NCI-H1105 treated with DMSO at 0.1 percent for 48 hours (cell line): ENCODE measurements at regions not wholly inside any gene's neighbourhood (a gene's known extent, or its start where the extent isn't known, plus 50 kb on each side); places are given as distances from the start of the nearest gene placed in this dataset.

Source experiments
- DNase-seq: peaks from one replicate; lab custom pipeline; 2025; lab: John Stamatoyannopoulos, UW

DNA sequence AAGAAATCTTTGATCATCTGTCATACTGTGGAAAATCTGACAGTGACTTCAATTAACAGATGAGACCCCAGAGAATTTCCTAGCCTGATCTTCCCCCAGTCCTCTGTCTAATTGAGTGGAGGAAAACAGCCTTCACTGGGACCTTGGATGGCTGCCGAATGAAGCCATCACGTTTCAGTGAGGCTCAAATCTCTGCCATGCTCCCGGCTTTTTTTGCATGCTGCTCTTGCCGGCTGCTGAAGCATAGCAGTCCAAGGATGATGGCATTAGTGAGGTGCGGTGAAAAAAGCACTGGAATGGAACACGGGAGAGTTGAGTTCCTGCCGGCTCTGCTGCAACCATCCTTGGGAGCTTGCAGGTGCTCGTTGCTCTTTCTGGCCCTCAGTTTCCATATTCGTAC, 430.5 kb downstream of the SLC4A3 start:
- DNase-seq: no peak

DNA sequence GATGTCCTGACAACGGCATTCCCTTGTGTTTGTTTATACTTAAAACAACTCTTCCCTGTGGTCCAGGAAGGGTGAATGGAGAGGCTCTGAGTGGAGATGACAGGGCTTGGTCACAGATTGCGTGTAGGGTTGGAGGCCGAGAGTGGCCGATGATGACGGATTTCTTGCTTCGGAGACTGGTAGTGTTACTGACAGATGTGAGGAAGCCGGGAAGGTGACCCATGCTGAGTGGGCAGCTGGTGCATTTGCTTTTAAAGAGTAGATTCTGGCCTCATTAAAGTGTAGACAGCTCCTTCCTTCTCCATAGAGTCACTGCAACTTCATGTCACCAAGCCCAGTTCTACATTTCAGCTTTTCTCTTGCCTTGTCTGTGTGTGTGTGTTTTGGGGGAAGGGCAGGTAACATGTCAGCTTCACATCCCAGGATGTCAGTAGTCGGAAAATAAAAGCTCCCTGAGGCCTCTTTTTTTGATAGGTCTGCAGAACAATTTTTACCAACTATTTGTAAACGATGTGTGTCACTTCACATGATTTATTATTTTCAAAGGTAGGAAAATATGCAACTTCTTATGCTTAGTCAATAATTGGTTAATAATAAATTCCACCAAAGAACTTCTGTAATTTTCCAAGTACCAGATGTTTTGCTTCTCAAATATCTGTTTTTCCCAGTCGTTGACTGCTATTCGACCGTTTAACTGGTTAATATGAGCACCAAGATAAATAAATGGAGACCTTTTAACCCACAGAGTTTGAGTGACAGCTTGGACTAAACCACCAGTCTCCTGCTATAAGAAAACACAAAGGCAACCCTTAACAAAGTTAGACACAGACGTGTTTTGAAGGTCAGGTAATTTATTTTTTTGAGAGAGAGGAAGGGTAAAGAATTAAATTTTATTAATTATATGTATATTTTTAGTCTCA, 436.9 kb downstream of the SLC4A3 start:
- no peak for DNase-seq

DNA sequence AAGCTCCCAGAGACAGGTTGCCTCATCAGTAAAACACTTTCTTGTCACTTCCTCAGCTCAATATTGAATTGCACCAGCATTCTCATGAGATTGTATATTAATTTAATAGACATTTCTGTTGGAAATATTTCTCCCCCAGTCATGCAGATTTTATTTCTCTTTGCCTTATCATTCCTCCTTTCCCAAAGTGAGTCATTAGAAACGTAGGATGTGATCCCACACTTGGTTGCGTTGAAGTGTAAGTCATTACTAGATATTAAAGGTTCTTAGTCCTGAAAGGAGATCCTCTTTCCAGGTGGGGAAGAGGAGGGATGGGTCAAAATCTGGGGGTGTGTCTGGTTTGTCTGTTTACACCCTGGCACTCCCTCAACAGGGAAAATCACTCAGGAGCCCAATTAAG, 438.2 kb downstream of the SLC4A3 start:
- no peak for DNase-seq

DNA sequence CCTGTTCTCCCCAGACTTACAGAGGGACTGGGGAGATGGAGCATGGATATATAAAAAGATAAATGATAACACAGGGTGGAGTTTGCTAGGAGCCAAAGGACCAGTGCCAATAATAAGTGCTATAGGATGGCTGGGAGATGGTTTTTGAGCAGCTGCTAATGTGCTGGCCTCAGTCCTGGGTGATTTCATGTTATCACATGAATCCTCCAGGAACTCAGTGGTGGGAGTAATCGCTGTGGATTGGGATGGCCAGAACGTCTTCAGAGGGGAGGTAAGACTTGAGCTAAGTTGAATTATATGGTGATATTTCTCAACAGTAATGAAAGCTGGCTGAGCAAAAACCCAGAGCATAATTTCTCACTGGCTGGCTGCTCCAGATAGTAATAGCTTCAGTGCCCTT, 441.4 kb downstream of the SLC4A3 start:
- no peak for DNase-seq

DNA sequence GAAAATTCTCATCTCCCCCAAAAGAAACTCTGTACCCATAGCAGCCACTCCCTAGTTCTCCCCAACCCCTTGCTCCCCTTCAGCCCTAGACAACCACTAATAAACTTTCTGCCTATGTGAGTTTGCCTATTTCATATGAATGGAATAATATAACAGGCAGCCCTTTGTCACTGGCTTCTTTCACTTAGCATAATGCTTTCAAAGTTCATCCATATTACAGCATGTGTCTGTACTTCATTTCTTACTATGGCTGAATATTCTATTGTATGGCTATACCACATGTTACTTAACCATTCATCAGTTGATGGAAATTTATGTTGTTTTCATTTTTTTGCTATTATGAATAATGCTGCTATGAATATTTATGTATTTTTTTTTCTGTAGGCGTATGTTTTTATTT, 442.9 kb downstream of the SLC4A3 start:
- DNase-seq: no peak

DNA sequence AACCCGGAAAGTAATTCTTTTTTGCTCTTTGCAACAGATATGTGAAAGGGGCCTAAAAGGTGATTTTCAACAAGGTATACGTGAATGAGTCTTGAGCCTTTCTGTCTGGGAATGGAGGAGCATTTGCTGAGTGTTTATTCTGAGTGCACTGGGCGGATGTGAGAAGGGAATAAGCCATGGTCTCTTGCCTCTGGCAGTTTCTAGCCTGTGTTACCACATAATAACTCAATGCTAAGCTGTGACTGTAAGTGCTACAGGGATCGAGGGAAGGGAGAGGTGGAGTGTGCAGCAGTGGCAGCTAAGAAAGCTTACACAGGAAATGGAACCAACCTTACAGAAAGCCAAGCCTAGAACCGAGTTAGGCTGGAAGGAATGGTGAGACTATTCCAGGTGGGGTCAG, 444.3 kb downstream of the SLC4A3 start:
- DNase-seq: no peak

DNA sequence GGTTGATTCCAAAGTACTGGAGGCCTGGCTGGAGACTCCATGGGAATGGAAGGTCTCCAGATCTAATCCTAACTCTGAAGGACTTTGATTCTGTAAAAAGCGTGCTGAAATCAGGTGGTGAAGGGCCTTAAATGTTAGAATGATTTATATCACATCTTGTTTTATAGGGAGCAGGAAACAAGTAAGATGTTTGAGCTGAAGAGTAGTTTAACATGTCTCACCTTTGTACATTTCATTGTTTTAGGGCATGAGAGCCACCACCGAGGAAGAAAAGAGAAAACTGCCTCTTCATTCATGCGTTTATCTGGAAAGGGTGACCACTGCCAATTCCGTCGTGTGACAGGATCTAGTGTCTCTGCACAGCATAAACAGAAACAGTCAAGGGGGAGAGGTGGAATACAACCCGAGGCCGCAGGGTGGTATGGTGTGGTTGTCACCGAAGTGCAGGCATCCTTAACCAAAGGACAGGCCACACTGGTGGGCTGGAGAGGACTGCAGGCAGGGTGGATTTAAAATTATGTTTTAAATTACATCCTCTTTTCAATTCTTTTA, 445.3 kb downstream of the SLC4A3 start:
- DNase-seq: no peak

DNA sequence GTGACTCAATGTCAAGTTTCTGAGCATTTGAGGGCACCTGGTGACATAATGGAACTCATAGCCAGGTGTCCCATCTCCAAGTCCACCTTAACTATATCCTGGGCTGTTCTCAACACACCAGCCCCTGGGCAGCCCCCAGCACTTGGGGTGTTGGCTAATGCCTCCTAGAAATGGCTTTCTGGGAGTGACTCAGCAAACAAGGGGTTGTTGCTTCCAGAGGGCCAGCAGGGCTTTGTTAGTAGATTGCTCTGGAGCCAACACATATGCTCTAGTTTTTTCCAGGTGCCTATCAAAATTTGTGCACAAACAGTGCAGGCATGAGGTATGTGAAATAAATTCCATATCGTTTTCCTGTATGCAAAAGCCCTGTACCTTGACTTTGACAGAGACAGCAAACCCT, 448.4 kb downstream of the SLC4A3 start:
- no peak for DNase-seq

DNA sequence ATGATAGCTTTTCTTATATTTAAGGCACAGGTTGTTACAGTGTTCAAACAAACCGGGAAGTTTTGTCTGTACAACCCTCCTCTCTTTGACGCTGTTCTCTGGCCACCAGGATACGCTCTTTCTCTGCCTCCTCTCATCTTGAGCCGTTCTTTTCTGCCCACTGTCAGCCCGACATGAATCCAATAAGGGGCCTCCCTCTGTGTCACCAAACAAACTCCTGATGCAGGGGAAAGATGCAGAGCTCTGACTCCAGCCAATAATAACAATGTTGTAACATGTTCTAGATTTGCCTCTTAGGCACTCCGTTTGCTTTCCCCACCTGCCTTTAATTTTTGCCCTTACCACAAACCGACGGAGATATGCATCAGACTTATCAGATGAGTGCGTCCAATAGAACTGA, 449.3 kb downstream of the SLC4A3 start:
- no peak for DNase-seq

DNA sequence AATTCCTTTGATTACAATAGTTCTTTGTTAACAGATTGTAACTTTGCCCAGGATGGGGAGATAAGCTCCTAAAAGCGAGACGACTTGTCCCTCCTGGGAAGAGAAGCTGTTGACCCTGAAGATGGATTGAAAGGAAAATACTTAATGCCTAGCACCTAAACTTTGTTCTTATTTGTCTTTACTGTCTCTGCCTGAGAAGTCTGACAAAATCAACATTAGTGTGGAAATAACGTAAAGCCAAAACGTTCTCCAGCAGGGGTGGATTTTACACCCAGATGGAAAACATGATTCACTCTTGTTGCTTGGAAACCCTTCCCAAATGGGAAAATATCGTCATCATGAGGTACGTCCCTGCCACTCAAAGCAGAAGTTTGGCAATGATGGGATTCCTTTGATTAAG, 450.1 kb downstream of the SLC4A3 start:
- no peak for DNase-seq

DNA sequence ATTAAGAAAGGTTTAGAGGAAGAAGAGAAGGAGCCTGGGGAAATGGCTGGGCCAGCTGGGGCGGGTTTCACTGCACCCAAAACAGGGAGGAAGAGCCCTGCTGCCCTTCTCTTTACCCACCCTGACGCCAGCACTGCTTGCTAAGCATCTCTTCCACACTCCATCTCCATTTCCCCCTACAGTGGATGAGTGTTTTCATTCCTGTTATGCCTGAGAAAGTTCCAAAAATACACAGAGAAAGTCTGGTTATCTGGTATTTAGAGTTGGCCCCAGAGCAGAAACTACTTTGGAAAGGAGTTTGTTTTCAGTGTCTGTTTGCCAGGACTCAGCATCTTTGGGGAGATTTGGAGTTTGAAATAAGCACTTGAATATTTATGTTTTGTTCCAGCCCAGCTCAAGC, 451.0 kb downstream of the SLC4A3 start:
- DNase-seq: no peak

DNA sequence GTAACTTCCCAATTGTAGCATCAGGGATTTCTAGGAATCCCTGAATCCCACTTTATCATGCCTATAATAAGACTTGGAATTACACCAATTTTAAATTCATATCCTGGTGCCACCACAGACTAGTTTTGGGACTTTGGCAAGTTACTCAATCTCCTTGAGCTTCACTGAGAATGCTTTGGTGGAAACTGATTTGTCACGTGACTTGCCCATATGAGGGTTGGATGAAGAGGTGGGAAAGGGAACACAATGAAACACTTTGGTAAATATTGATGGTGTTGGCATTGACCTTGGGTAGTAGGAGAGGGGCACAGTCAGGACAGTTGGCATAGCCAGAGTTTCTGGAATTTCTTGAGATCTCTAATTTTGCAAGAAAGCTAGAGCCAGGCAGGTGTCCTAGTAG, 452.2 kb downstream of the SLC4A3 start:
- DNase-seq: no peak

DNA sequence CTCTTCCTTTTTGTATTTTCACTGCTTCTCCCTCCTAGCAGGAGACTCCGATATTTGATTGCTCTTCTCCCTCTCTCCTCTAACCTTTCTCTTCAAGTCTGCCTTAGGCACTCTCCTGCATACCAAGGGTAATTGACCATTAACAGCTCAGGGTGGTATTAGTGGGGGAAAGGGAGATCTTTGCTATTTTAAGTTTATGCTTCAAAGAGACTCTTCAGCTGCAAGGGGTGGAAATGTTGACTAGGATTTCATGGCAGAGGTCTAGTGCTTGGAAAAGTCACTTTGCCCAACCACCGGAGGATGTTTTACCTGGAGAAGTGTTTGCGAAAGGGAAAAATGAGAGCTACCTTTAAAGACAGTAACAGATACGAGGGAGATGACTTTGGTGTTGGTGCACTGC, 453.7 kb downstream of the SLC4A3 start:
- DNase-seq: no peak

DNA sequence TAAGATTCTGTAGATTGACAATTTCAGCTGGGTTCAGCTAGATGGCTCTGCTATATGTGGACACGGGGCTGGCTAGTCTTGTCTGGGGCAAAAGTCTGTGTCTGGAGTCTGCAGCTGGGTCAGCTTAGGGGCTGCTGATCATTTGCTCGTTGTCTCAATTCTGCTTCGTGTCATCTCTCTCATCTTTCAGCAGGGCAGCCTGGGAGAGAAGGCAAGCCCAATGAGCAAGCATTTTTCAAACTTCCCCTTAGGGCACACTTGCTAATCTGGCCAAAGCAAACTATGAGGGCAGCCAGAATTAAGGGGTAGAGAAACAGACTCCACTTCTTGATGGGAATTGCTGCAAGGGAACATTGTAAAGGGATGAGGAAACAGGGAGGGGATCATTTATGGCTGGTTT, 462.6 kb downstream of the SLC4A3 start:
- DNase-seq: no peak

DNA sequence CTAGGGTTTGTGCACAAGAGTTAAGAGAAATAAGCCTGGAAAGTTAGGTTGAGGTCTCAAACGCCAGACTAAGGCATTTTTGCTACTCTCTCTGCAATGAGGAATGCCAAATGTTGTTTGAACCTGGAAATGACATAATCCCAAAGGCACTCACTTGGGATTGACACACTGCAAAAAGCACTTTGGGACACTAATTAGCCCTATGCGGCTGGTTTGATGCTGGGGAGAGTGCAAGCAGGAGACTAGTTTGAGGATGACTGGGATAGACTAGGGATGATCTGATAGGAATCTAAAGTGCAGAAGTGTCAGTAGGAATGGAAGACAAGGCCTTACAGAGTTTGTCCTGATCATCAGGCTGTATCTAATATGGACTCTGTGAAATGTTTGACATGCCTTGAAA, 469.0 kb downstream of the SLC4A3 start:
- DNase-seq: no peak

DNA sequence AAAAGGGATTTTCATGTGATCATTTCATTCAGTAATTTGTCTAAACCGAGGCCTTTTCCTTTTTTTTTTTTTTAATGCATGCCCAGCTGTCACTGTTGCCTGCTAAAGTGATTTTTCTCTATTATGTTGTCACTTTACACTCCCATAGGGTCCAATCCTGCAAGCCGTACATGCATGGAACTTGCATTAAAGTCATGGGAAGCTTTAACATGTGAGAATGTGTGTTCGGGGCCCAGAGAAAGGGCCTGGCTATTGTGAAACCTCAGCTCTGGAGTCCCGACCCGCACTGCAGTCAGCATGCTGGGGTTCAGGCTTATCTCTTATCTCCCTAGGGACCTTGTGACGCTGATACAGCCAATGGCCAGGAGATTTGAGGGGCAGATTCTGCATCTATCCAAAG, 474.6 kb downstream of the SLC4A3 start:
- no peak for DNase-seq

DNA sequence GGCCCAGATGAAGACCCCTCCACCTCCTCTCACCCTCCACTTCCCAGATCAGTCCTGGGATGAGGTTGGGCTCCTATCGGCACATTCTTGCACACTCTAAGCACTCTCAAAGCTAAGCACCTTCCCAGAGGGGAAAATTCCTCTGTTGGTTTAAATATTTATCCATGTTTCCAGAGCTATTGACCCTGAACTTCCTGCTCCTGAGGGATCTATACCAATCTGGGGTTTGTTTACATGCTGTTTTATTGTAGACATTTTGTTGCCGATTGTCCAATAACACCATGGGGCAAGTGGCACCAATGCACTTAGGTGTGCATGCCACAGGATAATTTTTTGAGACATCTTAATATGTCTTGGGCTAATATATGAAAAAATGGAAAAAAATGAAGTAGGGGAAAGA, 476.2 kb downstream of the SLC4A3 start:
- DNase-seq: no peak

DNA sequence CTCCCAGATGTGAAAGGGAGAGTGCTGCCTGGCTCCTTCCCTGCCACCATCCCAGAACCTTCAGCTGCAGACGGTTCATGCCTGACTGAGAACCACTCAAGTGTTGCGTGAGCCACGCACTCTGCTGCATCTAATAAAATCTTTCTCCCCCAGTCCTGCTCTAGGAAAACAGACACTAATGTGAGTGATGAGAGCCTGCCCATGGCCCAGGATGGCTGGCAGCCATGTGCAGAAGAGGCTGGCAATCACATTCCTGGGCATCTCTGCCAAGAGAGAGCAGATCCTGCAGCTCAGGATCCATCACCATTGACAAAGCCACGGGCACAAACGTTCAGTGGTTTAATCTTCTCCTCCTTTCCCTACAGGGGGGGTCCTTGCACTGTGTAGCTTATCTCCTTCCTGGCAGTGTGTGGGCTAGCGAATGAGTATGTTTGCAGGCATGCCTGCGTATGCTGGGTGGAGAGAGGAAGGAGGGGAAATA, 477.5 kb downstream of the SLC4A3 start:
- no peak for DNase-seq

DNA sequence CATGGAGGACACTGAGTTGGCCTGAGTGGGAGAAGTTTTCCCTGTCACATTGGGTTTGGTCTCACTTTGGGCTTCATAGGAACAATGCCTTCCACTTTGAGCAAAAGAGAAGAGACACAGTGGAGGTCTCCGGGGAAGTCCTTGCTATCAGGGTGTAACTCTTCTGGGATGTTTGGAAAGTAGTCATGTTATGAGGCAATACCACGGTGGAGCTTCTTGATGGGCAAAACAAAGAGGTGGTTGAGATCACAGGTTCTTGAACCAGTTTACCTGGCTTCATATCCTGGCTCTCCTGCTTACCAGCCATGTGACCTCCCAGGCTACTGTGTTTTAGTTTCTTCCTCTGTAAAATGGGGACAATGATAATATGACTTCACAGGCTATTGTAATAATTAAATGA, 478.6 kb downstream of the SLC4A3 start:
- DNase-seq: no peak

DNA sequence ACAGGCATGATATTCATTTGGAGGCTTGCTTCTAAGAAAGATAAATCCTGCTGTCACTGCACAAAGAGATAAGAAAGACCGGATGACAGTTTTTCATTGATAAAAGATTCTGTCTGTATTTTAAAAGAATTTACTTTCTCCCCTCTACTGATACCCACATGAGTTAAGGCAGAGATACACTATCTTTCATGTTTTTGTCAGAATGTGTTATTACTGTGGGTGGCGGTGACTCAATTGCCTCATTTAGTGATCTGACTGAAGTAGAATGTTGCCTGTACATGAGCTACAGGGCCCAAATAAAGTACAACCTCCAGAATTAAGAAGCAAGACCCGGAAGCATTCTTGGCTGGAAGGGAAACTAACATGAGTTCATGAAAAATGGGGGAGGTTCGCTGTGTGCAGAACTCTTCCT, 480.0 kb downstream of the SLC4A3 start:
- DNase-seq: no peak

DNA sequence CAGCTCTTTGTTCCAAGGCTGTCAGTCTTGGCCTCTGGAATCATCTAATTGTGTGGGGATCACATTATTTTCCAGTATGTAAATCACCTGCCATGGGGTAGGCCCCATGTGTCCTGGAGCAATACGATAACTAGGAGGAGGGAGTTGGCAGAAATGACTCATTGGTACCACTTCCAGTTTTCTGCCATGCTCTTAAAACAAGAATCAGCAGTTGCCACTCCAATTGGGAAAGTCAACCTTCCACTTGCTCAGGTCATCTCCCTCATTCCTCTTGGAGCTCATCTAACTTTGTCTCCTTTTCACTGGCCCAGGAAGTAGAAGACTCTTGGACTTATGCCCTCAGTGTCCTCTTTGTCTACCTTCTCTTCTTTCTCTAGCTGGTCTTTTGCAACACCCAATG, 487.0 kb downstream of the SLC4A3 start:
- DNase-seq: no peak

DNA sequence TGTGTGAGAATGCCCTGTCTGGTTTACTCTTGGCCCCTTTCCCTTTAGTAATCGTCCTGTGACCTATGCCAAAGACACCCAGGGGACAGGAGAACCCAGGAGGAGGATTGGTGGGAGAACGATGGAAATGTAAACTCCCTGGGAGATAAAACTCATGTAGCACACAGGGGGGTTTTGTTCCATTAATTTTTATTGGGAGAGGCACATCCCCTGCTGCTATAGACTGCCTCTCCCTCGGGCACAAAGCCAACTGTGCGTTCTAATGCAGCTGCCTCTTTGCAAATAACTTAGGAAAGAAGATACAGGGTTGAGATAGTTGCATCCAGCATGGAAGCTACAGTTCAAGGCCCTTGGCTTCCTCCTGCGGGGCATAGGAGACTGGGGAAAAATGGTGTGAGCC, 489.6 kb downstream of the SLC4A3 start:
- no peak for DNase-seq

DNA sequence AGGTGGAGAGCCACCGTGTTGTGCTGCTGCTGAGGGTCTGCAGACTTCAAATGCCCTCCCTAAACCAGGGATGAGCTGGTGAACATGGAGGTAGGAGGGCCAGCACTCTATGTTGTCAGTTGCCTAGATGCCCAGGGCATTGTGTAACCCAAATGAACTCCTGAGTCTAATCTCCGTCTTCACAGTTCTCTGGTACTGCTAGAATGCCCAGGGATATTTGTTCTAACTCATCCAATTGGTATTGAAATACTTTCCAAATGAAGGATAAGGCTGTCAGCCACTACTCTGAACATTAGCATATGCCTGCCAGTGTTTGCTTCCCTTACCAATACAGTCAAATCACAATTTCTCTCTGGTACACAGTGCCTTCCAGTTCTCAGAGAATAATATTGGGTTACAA, 492.6 kb downstream of the SLC4A3 start:
- DNase-seq: no peak

DNA sequence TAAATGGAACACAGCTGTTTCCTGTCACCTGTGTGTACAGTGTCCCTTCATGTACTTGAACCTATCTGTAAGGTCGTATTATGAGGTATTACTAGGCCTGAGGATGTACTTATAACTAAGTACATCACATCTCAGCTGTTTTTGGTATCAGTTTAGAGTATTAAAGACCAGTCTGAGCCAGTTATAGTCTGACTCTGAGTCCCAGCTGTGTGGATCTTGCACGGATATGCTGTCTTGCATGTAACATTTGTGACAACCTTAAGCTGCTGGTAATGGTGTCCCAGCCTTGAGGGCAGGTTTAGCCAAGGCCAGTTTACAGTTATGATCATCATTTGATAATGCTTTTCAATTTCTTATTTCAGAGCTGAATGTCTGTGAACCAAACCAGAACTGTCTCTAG, 496.3 kb downstream of the SLC4A3 start:
- DNase-seq: no peak
